ENCODE measurements at regions not wholly inside any gene's neighbourhood (a gene's known extent, or its start where the extent isn't known, plus 50 kb on each side); places are given as distances from the start of the nearest gene placed in this dataset.

DNA sequence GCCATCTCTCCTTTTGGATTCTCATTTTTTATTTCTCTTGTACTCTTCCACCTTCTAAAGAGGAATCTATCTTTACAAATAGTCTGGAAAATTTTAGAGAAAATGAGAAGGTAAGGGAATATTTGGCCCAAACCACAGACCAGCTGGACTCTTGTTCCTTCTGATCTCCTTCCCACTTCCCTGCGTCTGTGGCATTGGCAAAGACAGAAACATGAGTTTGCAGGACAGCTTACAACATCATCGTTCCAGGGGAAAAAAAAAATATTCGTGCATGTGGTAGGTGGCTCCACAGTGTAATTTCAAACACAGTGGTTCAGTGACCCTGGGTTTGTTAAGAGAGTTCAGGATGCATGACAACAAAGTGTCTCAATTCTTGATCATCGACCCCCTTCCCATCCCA lies 755.0 kb downstream of the DNAH5 start:
- TF ChIP-seq, protein P1, sequence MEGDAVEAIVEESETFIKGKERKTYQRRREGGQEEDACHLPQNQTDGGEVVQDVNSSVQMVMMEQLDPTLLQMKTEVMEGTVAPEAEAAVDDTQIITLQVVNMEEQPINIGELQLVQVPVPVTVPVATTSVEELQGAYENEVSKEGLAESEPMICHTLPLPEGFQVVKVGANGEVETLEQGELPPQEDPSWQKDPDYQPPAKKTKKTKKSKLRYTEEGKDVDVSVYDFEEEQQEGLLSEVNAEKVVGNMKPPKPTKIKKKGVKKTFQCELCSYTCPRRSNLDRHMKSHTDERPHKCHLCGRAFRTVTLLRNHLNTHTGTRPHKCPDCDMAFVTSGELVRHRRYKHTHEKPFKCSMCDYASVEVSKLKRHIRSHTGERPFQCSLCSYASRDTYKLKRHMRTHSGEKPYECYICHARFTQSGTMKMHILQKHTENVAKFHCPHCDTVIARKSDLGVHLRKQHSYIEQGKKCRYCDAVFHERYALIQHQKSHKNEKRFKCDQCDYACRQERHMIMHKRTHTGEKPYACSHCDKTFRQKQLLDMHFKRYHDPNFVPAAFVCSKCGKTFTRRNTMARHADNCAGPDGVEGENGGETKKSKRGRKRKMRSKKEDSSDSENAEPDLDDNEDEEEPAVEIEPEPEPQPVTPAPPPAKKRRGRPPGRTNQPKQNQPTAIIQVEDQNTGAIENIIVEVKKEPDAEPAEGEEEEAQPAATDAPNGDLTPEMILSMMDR (IDR thresholded peaks at IDR 0.05), result no peak
- no peak for TF ChIP-seq EZH2 (IDR thresholded peaks at IDR 0.05)
